ENCODE measurements at regions not wholly inside any gene's neighbourhood (a gene's known extent, or its start where the extent isn't known, plus 50 kb on each side); places are given as distances from the start of the nearest gene placed in this dataset.

GRCh38 chr9:86755561-86755941 is 191.8 kb downstream of the GAS1 start:
- TF ChIP-seq CTCF (IDR thresholded peaks at IDR 0.05) = no peak
- TF ChIP-seq MAX (IDR thresholded peaks at IDR 0.05; ENCODE audit: low read depth) = no peak
- TF ChIP-seq FOXJ3 (CRISPR knock-in tag; IDR thresholded peaks at IDR 0.05) = no peak
- TF ChIP-seq TCF12 (IDR thresholded peaks at IDR 0.05) = no peak

Data from SK-N-SH (cell line).